Skeletal muscle satellite cell (primary cell): ENCODE measurements at regions not wholly inside any gene's neighbourhood (a gene's known extent, or its start where the extent isn't known, plus 50 kb on each side); places are given as distances from the start of the nearest gene placed in this dataset.

Experiments used
- H3K27me3 ChIP-seq: 2 replicates; pipeline ENCODE4 v1.7.0; 2013; ENCODE audit warnings: low read length; ENCODE audit not compliant: control insufficient read depth, insufficient read depth
- H3K36me3 ChIP-seq: 2 replicates; pipeline ENCODE4 v1.7.0; 2013; ENCODE audit warnings: mild to moderate bottlenecking, control low read depth, low read length; ENCODE audit not compliant: insufficient read depth
- H3K4me1 ChIP-seq: 2 replicates; pipeline ENCODE4 v1.7.0; 2013; ENCODE audit warnings: low read length; ENCODE audit not compliant: control insufficient read depth, insufficient read depth
- H3K4me2 ChIP-seq: 2 replicates; pipeline ENCODE4 v1.7.0; 2013; ENCODE audit warnings: mild to moderate bottlenecking, low read length
- H3K4me3 ChIP-seq: 2 replicates; pipeline ENCODE4 v1.7.0; 2013; ENCODE audit warnings: low read length
- H3K9ac ChIP-seq: 2 replicates; pipeline ENCODE4 v1.7.0; 2013; ENCODE audit warnings: mild to moderate bottlenecking, low read depth, low read length, moderate library complexity
- H3K9me3 ChIP-seq: replicated peaks from 2 replicates; pipeline ENCODE4 v1.7.0; 2013; ENCODE audit warnings: mild to moderate bottlenecking, control low read depth, low read length

- Histone ChIP-seq H3K9me3 (no peaks in the 10 kb centered on the region), H3K27me3 (no peaks in the 10 kb centered on the region), H3K4me3 (no peak overlapping the region), H3K4me1 (peaks cover 2% of the 10 kb centered on the region), H3K4me2 (no peak overlapping the region), H3K36me3 (no peaks in the 10 kb centered on the region), H3K9ac (no peak overlapping the region)
Observed at GRCh38 chr7:45998506-45998905, 77.4 kb upstream of the IGFBP3 start.

- Histone ChIP-seq H3K27me3 (no peaks in the 10 kb centered on the region), H3K9me3 (no peaks in the 10 kb centered on the region), H3K4me2 (no peak overlapping the region)
Observed at GRCh38 chr7:45993621-45994020, 72.5 kb upstream of the IGFBP3 start.

GRCh38 chr7:45992826-45993225 lies 71.8 kb upstream of the IGFBP3 start:
- Histone ChIP-seq H3K9me3 (no peaks in the 10 kb centered on the region), H3K4me3 (no peak overlapping the region), H3K9ac (no peak overlapping the region), H3K4me1 (no peaks in the 10 kb centered on the region), H3K27me3 (no peaks in the 10 kb centered on the region), H3K4me2 (no peak overlapping the region), H3K36me3 (no peaks in the 10 kb centered on the region)

More at GRCh38 chr7:45993621-45994020, 72.5 kb upstream of the IGFBP3 start:
- Histone ChIP-seq H3K4me1 (no peaks in the 10 kb centered on the region), H3K9ac (no peak overlapping the region), H3K36me3 (no peaks in the 10 kb centered on the region), H3K4me3 (no peak overlapping the region)

GRCh38 chr7:45990276-45990675 lies 69.2 kb upstream of the IGFBP3 start:
- H3K9me3 ChIP-seq, result no peaks in the 10 kb centered on the region
- no peaks in the 10 kb centered on the region for H3K4me1 ChIP-seq
- H3K9ac ChIP-seq, result no peak overlapping the region
- H3K36me3 ChIP-seq, result no peaks in the 10 kb centered on the region
- H3K4me2 ChIP-seq, result no peak overlapping the region
- H3K27me3 ChIP-seq, result no peaks in the 10 kb centered on the region
- no peak overlapping the region for H3K4me3 ChIP-seq

- no peaks in the 10 kb centered on the region for H3K4me1 ChIP-seq
- H3K9ac ChIP-seq, result no peak overlapping the region
- no peak overlapping the region for H3K4me2 ChIP-seq
- H3K9me3 ChIP-seq, result no peaks in the 10 kb centered on the region
- H3K36me3 ChIP-seq, result no peaks in the 10 kb centered on the region
- H3K27me3 ChIP-seq, result no peaks in the 10 kb centered on the region
- H3K4me3 ChIP-seq, result no peak overlapping the region
Observed at GRCh38 chr7:45988405-45989057, 67.5 kb upstream of the IGFBP3 start.

- Histone ChIP-seq H3K4me2 (no peak overlapping the region), H3K27me3 (no peaks in the 10 kb centered on the region), H3K4me1 (no peaks in the 10 kb centered on the region), H3K9ac (no peak overlapping the region), H3K4me3 (no peak overlapping the region), H3K9me3 (no peaks in the 10 kb centered on the region), H3K36me3 (no peaks in the 10 kb centered on the region)
Observed at GRCh38 chr7:45987521-45988290, 66.6 kb upstream of the IGFBP3 start.

- H3K4me3 ChIP-seq, result no peak overlapping the region
- H3K36me3 ChIP-seq, result no peaks in the 10 kb centered on the region
- H3K4me2 ChIP-seq, result no peak overlapping the region
- H3K4me1 ChIP-seq, result no peaks in the 10 kb centered on the region
- no peaks in the 10 kb centered on the region for H3K9me3 ChIP-seq
- H3K9ac ChIP-seq, result no peak overlapping the region
- no peaks in the 10 kb centered on the region for H3K27me3 ChIP-seq
Observed at GRCh38 chr7:45986355-45987298, 65.6 kb upstream of the IGFBP3 start.

GRCh38 chr7:45985902-45986301 lies 64.8 kb upstream of the IGFBP3 start:
- Histone ChIP-seq H3K4me1 (peaks cover 3% of the 10 kb centered on the region), H3K36me3 (no peaks in the 10 kb centered on the region), H3K9ac (no peak overlapping the region), H3K9me3 (no peaks in the 10 kb centered on the region), H3K4me3 (no peak overlapping the region), H3K27me3 (no peaks in the 10 kb centered on the region), H3K4me2 (no peak overlapping the region)

- Histone ChIP-seq H3K4me3 (no peak overlapping the region), H3K4me1 (peaks cover 14% of the 10 kb centered on the region), H3K9ac (no peak overlapping the region), H3K27me3 (no peaks in the 10 kb centered on the region), H3K9me3 (no peaks in the 10 kb centered on the region), H3K36me3 (no peaks in the 10 kb centered on the region), H3K4me2 (no peak overlapping the region)
Observed at GRCh38 chr7:45984386-45985295, 63.6 kb upstream of the IGFBP3 start.

GRCh38 chr7:45983720-45984255 lies 62.7 kb upstream of the IGFBP3 start:
- Histone ChIP-seq H3K36me3 (no peaks in the 10 kb centered on the region), H3K27me3 (no peaks in the 10 kb centered on the region), H3K9ac (no peak overlapping the region), H3K4me1 (peaks cover 22% of the 10 kb centered on the region), H3K9me3 (no peaks in the 10 kb centered on the region), H3K4me3 (no peak overlapping the region), H3K4me2 (no peak overlapping the region)
